ENCODE measurements at regions not wholly inside any gene's neighbourhood (a gene's known extent, or its start where the extent isn't known, plus 50 kb on each side); places are given as distances from the start of the nearest gene placed in this dataset.

DNA sequence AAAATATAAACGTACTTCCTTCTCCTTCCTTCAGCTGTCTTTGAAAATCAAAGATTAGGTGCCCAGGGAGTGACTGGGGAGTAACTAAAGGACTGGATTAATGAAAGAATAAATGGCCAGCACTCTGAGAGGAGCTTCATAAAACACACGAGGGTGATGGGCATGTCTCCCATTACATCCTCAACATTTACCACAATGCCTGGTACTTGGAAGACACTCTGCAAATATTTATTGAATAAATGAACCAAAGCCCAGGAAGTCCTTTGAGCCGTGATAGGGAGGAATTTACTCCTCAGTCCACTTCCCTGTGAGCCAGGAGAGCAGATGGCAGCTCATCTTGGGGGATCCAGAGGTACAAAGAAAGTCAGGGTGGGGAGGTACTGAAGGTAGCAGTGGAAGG lies 96.3 kb downstream of the RAB11FIP2 start:
- RAD21 ChIA-PET (ENCODE audit: unreplicated experiment) = no interaction called here
- Histone ChIP-seq H4K20me1 (ENCODE audit: control insufficient read depth, insufficient read depth) (no peaks in the 10 kb centered on the region), H3K4me1 (ENCODE audit: control insufficient read depth, insufficient read depth, low read length) (no peaks in the 10 kb centered on the region), H3K27ac (ENCODE audit: control insufficient read depth, insufficient read depth) (no peak overlapping the region), H3K4me2 (ENCODE audit: control insufficient read depth, insufficient read depth) (no peak overlapping the region), H3K9me3 (replicated peaks; ENCODE audit: control insufficient read depth, insufficient read depth, low read length) (no peaks in the 10 kb centered on the region), H3K36me3 (ENCODE audit: control insufficient read depth in 2 of 2, insufficient read depth in 2 of 2, low read length in 1 of 2) (no peaks in the 10 kb centered on the region), H3K4me3 (no peak overlapping the region), H3K9ac (ENCODE audit: control insufficient read depth, insufficient read depth, low read length) (no peak overlapping the region), H3K27me3 (replicated peaks in 1 of 2; ENCODE audit: control insufficient read depth in 2 of 2, insufficient read depth in 2 of 2, low read length in 1 of 2) (no peaks in the 10 kb centered on the region), H3K79me2 (ENCODE audit: control insufficient read depth, insufficient read depth, low read length) (no peaks in the 10 kb centered on the region), H2AFZ (ENCODE audit: control insufficient read depth, low read depth, low read length) (no peak overlapping the region)
- TF ChIP-seq HDGF (IDR thresholded peaks at IDR 0.05) (no peak), LARP7 (IDR thresholded peaks at IDR 0.05) (no peak), NFIC (IDR thresholded peaks at IDR 0.05; ENCODE audit: low read depth, low read length) (no peak), ZNF217 (IDR thresholded peaks at IDR 0.05) (no peak), ZNF207 (IDR thresholded peaks at IDR 0.05; ENCODE audit: borderline replicate concordance) (no peak), POU2F2 (IDR thresholded peaks at IDR 0.05; ENCODE audit: borderline replicate concordance, low read depth, low read length) (no peak), IRF4 (IDR thresholded peaks at IDR 0.05; ENCODE audit: low read depth, low read length) (no peak), SIX5 (IDR thresholded peaks at IDR 0.05; ENCODE audit: low read depth, low read length, severe bottlenecking) (no peak)
- FAIRE-seq = no peak
- no peak for ATAC-seq
- in situ Hi-C loops (cut with MboI) (no loop called here), intact Hi-C loops (cut with micrococcal nuclease; ENCODE audit: unreplicated experiment) (no loop called here)
- no peak for DNase-seq (ENCODE audit: low read depth, low spot score)
- BruUV-seq (replicated peaks) = no TSS peak
- CTCF ChIA-PET = no interaction called here
- POLR2A ChIA-PET = no interaction called here
- 0% methylated on average over 3 of the region's 3 CpGs for WGBS (ENCODE audit: insufficient coverage, insufficient replicate concordance, low lambda C conversion rate, missing lambda C conversion rate)
- SMC1A ChIA-PET (ENCODE audit: uncharacterized antibody, unreplicated experiment) = no interaction called here

All from GM12878 (cell line).